Thymus (tissue), 11 donors: ENCODE measurements at regions not wholly inside any gene's neighbourhood (a gene's known extent, or its start where the extent isn't known, plus 50 kb on each side); places are given as distances from the start of the nearest gene placed in this dataset.

Experiments used
- DNase-seq, 9 donors: peaks; one replicate each; pipeline ENCODE4 v3.0.0-alpha.2; 2013; ENCODE audit warnings: low spot score in 9 of 9, low read depth in 6 of 9, missing footprints in 1 of 9
- H3K27ac ChIP-seq, 2 donors: one replicate each; pipeline ENCODE4 v1.5.1; 2013; ENCODE audit warnings: control low read depth in 1 of 2, low read depth in 1 of 2, low read length in 1 of 2, mild to moderate bottlenecking in 1 of 2, moderate library complexity in 1 of 2
- H3K27me3 ChIP-seq, 2 donors: one replicate each; pipeline ENCODE4 v1.5.1; 2013; ENCODE audit warnings: low read length in 1 of 2; ENCODE audit not compliant: control insufficient read depth in 2 of 2, insufficient read depth in 1 of 2
- H3K36me3 ChIP-seq, 2 donors: one replicate each; pipeline ENCODE4 v1.5.1; 2013; ENCODE audit warnings: low read length in 1 of 2, mild to moderate bottlenecking in 1 of 2, moderate library complexity in 1 of 2; ENCODE audit not compliant: control insufficient read depth in 2 of 2, insufficient read depth in 2 of 2
- H3K4me1 ChIP-seq, 2 donors: one replicate each; pipeline ENCODE4 v1.5.1; 2013; ENCODE audit warnings: low read length in 2 of 2; ENCODE audit not compliant: control insufficient read depth in 2 of 2, insufficient read depth in 2 of 2
- H3K4me3 ChIP-seq, 2 donors: one replicate each; pipeline ENCODE4 v1.5.1; 2013; ENCODE audit warnings: low read length in 2 of 2, control low read depth in 1 of 2, mild to moderate bottlenecking in 1 of 2
- H3K9me3 ChIP-seq, 2 donors: one replicate each; pipeline ENCODE4 v1.5.1; 2013; ENCODE audit warnings: low read length in 1 of 2, mild to moderate bottlenecking in 1 of 2; ENCODE audit not compliant: control insufficient read depth in 2 of 2, insufficient read depth in 1 of 2
- WGBS: extraction: QIAGEN DNeasy Blood & Tissue Kit; methylation state at CpG from one replicate; pipeline ENCODE4 v1.1.7; 2013; 5-methylcytosine and 5-hydroxymethylcytosine counted together
- donor health status: healthy.

GRCh38 chr14:30252151-30252550, 306.8 kb upstream of the G2E3 start:
- 80% methylated on average over 2 of the region's 2 CpGs for WGBS
- Histone ChIP-seq H3K27me3 (no peaks in the 10 kb centered on the region), H3K4me3 (no peak overlapping the region), H3K4me1 (no peaks in the 10 kb centered on the region), H3K36me3 (no peaks in the 10 kb centered on the region), H3K27ac (no peak overlapping the region), H3K9me3 (no peaks in the 10 kb centered on the region)
- no peak for DNase-seq

DNA sequence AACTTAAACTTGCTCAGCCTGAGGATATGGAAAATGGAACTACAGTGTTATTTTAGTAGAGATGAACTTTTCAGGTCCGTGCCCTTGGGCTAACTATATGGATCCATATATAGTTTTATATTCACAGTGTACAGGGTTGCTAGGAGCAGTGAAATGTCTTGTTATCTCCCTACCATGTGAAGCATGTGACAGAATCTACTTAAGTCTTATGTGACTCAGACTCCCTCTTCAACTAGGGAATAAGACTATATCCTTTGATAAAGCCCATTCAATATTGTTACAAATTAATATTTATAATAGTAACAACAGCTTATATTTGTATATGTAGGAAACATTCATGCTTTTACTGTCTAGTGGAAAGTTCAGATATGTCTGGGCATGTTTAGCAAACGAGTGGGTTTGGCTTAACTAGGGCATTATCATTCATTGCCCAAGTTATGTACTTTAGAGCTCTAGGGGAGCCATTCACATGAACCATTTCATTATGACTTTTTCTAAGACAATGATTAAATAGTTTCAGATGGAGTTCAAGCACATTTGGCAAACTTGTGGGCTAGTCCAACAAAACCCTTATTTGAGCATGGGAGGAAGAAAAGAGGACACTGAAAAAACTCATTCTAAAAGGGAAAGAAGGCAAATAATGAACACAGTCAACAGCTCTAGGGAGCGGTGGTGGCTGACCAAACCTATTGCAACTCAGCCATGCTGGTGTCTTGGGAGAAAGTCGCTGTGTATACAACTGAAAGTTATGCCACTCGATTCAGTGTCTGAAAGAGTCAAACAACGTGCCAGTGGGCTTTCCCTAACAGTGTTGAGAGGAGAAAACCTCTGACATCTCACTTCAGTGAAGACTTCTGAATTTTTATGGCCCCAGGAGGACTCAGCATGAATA, 305.9 kb upstream of the G2E3 start:
- H3K27ac ChIP-seq, result no peak overlapping the region
- H3K27me3 ChIP-seq, result no peaks in the 10 kb centered on the region
- H3K9me3 ChIP-seq, result no peaks in the 10 kb centered on the region
- H3K4me1 ChIP-seq, result no peaks in the 10 kb centered on the region
- DNase-seq, result no peak
- no peaks in the 10 kb centered on the region for H3K36me3 ChIP-seq
- no peak overlapping the region for H3K4me3 ChIP-seq
- 78% methylated on average over 6 of the region's 6 CpGs for WGBS

- WGBS, result 99% methylated on average over 2 of the region's 2 CpGs
- H3K9me3 ChIP-seq, result no peaks in the 10 kb centered on the region
- H3K4me1 ChIP-seq, result no peaks in the 10 kb centered on the region
- no peaks in the 10 kb centered on the region for H3K36me3 ChIP-seq
- H3K4me3 ChIP-seq, result no peak overlapping the region
- no peak overlapping the region for H3K27ac ChIP-seq
- DNase-seq, result no peak
- no peaks in the 10 kb centered on the region for H3K27me3 ChIP-seq
Measured at GRCh38 chr14:30256627-30257026, 302.3 kb upstream of the G2E3 start.

DNA sequence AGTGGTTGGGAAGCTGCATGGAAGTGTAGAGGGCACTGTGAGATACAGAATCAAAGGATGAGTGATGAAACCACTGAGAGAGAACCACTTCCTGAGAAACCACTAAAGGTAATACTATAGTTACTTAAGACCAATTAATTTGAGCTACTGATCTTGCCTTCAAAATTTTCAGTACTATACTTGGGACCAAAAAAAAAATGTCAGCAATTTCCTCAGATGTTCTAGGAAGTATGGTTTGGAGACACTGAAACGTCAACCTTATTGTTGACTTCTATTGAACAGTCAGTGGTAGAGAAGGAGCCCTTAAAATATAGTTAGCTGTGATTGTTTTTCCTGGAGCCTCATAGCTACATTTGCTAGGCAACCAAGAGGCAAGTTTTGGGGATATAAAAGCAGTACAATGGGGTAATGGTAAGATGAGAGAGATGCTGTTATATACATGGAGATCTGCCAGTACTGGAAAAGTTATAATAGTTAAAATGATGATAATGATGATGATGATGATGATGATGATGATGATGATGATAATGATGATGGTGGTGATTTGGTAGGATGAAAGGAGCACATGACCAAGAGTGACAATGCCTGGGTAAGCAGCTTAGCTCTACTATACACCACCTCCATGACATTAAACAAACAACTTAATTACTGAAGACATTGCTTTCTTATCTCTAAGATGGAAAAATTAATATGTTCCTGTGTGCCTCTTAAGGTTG, 300.9 kb upstream of the G2E3 start:
- Histone ChIP-seq H3K4me3 (no peak overlapping the region), H3K9me3 (no peaks in the 10 kb centered on the region), H3K27me3 (no peaks in the 10 kb centered on the region), H3K4me1 (no peaks in the 10 kb centered on the region), H3K27ac (no peak overlapping the region), H3K36me3 (no peaks in the 10 kb centered on the region)
- DNase-seq, result no peak
- WGBS, result 94% methylated on average over 1 of the region's 1 CpG

DNA sequence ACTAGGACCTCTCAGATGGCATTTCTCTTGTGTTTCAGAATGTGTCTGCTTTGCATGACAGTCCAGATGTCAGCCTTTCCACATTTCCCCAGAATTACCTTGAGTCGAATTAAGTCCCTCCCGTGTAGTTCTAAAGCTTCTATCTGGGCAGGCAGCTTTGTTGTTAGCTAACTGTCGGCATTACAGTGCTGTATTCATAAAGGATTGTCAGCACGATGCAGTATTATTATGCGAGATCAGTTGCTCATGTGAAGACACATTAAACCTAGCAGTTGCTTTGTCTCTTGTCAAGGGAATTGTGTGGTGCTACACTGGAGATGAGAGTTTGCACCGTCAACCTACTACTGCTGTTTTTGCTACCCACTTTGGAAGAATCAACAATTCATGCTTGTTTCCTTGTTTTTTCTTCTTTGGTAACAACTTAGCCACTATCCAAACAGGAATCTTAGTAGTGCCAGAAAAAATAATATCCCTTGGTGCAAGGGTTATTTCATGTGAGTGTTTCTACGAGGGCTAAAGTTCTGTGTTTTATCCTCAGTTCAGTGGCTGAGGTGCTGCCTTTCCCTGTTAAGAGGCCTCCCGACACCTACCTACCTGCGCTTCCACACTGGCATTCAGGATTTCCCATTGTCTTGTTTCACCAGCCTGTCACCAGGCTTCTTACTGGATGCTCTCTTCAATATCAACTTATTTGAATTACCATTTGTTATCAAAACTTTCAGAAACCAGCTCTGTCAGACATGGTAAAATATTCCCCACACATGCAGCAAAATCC, 297.9 kb upstream of the G2E3 start:
- no peaks in the 10 kb centered on the region for H3K27me3 ChIP-seq
- H3K4me3 ChIP-seq, result no peak overlapping the region
- DNase-seq, result no peak
- H3K27ac ChIP-seq, result no peak overlapping the region
- no peaks in the 10 kb centered on the region for H3K36me3 ChIP-seq
- 80% methylated on average over 9 of the region's 9 CpGs for WGBS
- no peaks in the 10 kb centered on the region for H3K9me3 ChIP-seq
- H3K4me1 ChIP-seq, result no peaks in the 10 kb centered on the region

GRCh38 chr14:30264161-30264560, 294.8 kb upstream of the G2E3 start:
- Histone ChIP-seq H3K36me3 (no peaks in the 10 kb centered on the region), H3K4me3 (no peak overlapping the region), H3K27ac (no peak overlapping the region), H3K27me3 (no peaks in the 10 kb centered on the region), H3K4me1 (no peaks in the 10 kb centered on the region), H3K9me3 (no peaks in the 10 kb centered on the region)
- no peak for DNase-seq

DNA sequence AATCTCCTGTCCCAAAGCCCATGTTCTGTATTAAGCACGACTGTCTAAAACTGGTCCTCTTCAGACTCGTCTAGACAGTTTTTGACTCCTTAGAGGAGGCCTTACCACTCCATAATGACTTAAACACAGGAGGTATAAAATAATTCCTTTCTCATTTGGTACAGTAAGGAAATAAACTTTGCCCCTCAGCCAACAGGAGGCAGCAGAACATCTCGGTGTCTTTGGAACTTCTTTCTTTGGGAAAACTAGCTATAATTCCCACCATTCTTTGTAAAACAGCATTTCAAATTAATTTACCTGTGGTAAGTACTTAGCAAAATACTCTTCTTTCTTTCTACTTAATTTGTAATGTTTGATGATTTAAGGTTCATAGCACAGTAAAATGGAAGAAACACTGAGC, 292.7 kb upstream of the G2E3 start:
- no peaks in the 10 kb centered on the region for H3K36me3 ChIP-seq
- no peak for DNase-seq
- no peaks in the 10 kb centered on the region for H3K27me3 ChIP-seq
- H3K27ac ChIP-seq, result no peak overlapping the region
- no peak overlapping the region for H3K4me3 ChIP-seq
- WGBS, result 93% methylated on average over 3 of the region's 3 CpGs
- H3K9me3 ChIP-seq, result no peaks in the 10 kb centered on the region
- no peaks in the 10 kb centered on the region for H3K4me1 ChIP-seq

DNA sequence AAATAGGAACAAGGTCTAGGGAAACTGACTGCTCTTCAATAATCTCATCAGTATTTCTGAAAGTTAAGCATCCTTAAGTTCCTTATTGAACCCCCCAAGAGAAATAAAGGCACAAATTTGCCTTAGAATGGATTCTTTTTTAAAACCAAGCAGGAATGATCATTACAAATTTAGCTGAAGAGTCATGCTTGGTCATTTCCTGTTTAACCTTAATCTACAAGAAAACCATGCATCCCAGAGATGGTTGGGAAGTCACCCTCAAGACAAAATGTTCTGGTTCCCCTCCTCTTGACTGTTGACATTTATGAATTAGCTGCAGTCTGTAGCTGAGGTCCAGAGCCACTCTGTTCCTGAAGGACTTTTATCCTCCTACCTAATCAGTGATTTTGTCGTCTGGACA, 291.8 kb upstream of the G2E3 start:
- DNase-seq, result no peak
- Histone ChIP-seq H3K36me3 (no peaks in the 10 kb centered on the region), H3K4me1 (no peaks in the 10 kb centered on the region), H3K27ac (no peak overlapping the region), H3K9me3 (no peaks in the 10 kb centered on the region), H3K27me3 (no peaks in the 10 kb centered on the region), H3K4me3 (no peak overlapping the region)
- 80% methylated on average over 1 of the region's 1 CpG for WGBS
